DMS153 treated with DMSO at 0.1 percent for 48 hours (cell line): ENCODE measurements at regions not wholly inside any gene's neighbourhood (a gene's known extent, or its start where the extent isn't known, plus 50 kb on each side); places are given as distances from the start of the nearest gene placed in this dataset.
"Not testable (repeated sequence)": the region's sequence is repeated elsewhere in the genome, so short reads cannot be mapped to it uniquely, and the experiment has no call there.

Source experiments
- DNase-seq: peaks from one replicate; lab custom pipeline; 2025; ENCODE audit not compliant: unreplicated experiment; lab: John Stamatoyannopoulos, UW

DNA sequence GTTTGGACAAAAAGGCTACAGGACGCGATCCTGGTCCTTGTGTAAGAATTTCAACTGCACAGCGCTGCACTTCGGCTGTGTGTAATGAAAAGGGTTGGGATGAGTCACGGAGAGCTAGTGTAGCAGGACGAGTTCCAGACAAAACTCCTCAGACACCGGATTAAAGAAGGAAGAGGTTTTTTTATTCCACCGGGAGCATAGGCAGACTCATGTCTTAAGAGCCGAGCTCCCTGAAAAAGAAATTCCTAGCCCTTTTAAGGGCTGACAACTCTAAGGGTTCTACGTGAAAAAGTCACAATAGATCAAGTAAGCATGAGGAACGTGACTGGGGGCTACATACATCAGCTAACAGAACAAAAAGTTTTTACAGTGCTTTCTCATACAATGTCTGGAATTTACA, 54.8 kb upstream of the FAM90A1 start:
- DNase-seq: not testable (repeated sequence)

DNA sequence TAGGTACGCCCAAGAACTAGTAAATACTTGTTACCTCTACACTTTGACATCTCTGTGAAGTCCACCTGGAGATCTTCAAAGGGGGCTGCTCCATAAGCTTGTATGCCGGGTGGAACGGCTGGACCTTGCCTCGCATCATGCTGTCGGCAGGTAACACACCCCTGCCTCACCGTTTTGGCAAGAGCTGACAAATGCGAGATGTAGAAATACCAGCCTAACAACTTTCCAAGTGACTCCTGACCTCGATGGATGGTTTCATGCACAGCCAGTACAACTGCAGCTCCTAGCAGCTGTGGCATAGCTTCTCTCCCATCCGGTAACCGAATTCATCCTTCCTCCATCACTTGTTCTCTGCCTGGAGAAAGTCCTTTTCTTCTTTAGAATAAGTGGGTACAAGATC, 58.3 kb upstream of the FAM90A1 start:
- not testable (repeated sequence) for DNase-seq

DNA sequence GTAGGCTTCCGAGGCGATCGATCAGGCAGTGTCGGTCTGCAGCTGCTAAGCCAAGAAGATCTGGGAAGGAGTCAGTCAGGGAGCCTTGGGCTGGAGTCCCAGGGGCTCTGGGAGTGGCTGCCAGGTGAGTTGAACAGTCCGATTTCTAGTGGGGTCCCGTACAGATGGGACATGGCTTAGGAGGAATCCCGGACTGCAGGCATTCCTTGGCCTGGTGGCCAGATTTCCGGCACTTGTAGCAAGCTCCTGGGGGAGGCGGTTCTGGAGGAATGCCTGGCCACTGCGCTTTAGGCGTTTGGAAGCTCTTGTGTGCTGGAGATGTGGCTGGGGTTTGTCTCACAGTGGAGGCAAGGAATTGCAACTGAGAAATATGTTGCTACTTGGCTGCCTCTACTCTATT, 64.3 kb upstream of the FAM90A1 start:
- DNase-seq: not testable (repeated sequence)

DNA sequence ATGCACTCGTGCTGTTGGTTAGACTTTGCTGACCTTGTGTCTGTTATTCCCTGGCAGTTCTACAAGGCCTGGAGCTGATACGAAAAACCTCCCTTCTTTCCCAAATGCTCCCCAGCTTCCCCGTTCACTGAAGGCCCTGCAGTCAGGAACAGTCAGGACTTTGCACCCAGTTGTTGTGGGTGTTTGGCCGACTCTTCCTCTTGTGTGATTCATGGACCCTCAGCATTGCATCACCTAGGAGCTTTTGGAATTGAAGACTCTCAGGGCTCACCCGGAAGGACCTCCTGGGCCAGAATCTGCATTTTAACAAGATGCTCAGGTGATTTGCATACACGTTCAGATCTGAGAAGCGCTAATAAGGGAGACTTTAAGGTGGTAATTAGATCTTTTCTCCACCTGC, 67.2 kb upstream of the FAM90A1 start:
- DNase-seq: not testable (repeated sequence)

DNA sequence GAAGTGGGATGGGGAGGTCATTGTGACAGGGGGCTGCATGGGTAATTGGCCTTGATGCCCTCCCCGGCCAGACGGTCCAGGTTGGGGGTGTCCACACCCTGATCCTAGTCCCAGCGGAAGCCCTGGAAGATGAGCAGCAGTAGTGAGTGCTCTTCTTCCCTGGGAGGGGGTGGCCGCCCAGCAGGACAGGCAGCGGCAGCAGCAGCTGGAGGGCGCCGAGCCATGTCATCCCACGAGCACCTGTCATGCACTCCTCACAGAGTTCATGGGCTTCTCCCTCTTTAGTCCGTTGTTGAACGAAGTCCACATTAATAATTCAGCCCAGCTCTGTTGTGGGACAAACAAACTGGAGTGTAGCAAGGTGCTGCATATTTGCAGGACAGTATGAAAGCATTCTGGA, 81.2 kb upstream of the FAM90A1 start:
- DNase-seq: not testable (repeated sequence)

DNA sequence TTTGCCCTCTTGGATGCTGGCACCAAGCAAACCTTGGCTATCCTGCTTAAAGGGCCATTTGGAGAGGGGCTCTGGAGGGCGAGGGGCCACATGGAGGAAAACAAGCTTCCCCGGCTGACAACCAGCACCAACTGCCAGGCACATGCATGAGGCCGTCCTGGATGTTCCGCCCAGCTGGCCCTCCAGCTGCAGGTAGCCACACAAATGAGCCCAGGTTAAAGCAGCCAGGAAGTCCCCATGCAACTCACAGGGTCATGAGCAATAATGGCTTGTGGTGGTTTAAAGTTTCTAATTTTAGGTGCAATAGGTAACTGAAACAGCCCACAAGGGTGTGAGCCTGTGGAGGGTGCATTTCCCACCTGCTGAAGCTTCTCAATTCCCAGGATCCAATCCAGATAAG, 88.6 kb upstream of the FAM90A1 start:
- not testable (repeated sequence) for DNase-seq

DNA sequence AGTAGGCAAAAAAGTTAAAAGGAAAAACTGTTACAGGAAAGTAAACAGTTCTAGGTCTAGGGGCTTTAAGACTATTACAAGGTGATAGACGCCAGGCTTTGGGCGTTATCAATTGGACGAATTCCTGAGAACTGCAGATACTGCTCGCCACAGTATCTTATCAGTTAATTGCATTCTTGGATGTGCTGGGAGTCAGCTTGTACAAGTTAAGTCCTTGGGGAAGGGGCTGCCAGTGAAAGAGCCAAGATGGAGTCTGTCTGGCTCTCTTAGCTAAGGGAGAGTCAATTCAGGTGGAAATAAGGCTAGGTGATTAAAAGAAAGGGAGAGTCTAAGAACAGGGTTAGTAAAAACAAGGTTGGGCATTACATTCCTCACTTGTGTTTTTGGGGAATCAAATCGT, 90.3 kb upstream of the FAM90A1 start:
- not testable (repeated sequence) for DNase-seq

DNA sequence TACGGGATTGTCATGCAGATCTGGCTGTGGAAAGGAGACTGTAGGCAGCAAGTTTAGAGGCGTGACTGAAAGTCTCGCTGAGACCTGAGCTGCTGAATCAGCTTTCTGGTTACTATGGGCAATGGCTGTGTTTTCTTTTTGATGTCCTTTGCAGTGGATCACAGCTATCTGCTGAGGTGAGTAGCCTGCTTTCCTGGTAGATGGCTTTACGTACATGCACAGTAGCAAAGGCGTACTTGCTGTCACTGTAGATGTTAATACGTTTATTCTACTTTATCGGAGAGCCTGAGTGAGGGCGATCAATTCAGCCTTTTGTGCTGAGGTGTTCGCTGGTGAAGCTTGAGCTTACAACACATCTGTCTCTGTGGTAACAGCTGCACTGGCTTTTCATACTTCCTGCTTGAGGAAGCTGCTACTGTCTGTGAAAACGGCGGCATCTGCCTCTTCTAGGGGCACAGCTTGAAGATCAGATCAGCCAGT, 92.9 kb upstream of the FAM90A1 start:
- DNase-seq: not testable (repeated sequence)

DNA sequence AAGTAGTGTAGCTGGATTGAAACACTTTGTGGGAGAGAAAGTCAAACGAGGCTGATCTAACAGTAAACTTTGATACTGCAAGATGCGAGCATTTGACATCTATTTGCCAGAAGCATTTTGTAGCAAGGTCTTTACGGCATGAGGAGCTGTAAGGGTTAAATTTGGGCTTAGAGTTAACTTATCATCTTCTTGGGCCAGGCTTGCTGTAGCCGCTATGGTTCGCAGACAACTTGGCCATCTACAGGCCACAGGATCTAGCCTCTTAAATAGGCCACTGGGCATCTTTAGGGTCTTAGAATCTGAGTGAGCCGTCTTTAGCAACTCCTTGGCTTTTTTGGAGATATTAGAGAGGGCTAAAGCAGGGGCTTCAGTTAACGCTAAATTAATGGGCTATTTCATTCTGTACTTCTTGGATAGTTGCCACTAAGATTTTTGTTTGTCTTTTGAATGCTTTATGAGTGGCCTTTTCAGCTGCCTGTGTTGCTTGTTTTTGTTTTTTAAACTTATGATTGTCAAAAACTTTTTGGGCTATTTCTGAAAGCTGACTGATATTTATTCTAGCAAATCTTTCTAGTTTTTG, 93.5 kb upstream of the FAM90A1 start:
- not testable (repeated sequence) for DNase-seq

DNA sequence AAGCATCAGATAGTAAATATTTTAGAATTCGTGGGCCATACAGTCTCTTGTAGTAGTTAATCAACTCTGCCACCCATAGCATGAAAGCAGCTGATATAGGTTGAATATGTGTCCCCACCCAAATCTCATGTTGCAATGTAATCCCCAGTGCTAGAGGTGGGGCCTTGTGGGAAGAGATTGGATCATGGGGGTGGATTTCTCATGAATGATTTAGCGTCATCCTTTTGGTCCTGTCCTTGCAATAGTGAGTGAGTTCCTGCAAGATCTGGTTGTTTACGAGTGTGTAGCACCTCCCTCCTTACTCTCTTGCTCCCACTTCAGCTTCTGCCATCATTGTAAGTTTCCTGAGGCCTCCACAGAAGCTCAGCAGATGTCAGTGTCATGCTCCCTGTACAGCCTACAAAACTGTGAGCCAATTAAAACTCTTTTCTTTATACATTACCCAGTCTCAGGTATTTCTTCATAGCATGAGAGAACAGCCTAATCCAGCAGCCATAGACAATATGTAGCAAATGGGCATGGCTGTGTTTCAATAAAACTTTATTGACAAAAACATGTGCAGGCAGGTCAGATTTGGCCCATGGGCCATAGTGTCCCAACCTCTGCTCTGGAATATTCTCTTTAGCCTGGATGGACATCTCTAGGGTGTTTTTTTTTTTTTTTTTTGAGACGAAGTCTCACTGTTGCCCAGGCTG, 97.9 kb upstream of the FAM90A1 start:
- not testable (repeated sequence) for DNase-seq

DNA sequence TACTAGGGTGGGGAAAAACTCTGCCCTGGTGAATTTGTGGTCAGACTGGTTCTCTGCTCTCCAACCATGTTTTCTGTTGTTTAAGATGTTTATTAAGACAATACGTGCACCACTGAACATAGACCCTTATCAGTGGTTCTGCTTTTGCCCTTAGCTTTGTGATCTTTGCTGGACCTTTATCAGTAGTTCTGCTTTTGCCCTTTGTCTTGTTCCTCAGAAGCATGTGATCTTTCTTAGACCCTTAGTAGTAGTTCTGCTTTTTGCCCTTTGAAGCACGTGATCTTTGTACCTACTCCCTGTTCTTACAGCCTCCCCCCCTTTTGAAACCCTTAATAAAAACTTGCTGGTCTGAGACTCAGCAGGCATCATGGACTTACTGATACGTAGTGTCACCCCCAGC, 101.4 kb upstream of the FAM90A1 start:
- DNase-seq: not testable (repeated sequence)

DNA sequence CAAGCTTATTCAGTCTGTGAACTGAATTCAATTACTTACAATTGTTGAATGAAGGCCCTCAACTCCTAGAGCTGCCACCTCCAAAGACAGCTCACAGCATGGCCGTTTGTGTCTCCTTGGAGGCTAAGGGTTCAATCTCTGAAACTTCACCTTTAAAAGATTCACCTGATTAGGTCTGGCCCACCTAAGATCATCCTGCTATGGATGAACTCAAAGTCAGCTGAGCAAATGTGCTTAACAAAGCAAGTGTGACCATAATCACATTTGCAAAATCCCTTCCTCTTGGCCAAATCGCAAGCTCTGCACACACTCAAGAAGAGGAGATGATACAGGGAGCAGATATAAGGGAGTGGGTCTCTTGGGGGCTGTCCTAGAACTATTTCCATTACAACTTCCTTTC, 105.0 kb upstream of the FAM90A1 start:
- DNase-seq: not testable (repeated sequence)

DNA sequence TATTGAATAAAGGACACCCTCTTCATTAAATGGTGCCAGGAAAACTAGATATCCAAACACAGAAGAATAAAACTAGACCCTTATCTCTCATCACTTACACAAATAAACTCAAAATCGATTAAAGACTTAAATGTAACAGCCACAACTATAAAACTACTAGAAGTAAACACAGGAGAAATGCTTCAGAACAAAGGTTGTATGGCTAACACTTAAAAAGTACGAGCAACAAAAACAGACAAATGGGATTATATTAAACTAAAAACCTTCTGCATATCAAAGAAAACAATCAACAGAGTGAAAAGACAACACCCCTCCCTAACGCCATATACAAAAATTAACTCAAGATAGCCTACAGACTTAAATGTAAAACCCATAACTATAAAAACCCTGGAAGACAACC, 104.7 kb upstream of the CLEC6A start:
- DNase-seq: not testable (repeated sequence)

DNA sequence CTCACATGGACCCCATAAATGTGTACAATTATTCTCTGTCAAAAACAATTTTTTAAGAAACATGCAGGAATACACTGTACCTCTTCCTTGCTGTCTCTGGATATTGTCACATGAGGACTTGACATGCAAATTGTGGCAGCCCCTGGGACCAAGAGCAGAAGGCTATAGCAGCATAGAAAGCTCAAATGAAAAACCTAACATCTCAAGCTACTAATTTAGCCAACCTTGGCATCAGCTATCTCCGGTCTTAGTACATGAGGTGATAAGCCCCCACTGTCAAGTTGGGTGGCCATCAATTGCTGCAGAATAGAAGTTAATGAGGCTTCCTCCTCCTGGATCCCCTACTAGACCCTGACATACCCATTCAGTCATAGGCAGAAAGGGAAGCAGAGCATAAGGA, 101.0 kb upstream of the CLEC6A start:
- not testable (repeated sequence) for DNase-seq

DNA sequence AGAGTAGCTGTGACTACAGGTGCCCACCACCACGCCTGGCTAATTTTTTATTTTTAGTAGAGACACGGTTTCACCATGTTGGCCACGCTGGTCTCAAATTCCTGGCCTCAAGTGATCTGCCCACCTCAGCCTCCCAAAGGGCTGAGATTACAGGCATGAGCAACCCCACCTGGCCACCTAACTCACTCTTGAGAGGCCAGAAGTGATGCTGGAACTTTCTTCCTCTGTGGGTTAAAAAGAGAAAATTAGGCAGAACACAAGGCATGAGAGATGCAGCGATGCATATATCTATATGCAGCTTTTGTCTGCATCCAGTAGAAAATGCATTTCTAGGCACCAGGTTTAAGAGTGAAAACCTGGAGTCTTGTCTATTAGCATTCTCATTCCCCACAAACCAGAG, 100.2 kb upstream of the CLEC6A start:
- not testable (repeated sequence) for DNase-seq

DNA sequence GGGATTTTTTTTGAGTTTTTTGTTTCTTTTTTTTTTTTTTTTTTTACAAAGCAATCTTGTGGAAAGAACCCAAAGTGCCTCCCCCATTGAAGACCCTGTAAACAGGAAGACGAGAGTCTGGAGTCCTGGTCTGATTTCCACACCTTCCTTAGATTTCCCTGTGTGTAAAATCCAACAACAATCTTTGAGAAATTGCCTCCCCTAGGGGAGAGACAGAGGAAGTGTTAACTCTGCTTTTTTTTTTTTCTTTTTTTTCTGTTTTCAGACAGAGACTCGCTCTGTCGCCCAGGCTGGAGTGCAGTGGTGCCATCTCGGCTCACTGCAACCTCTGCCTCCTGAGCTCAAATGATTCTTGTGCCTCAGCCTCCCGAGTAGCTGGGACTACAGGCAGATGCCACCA, 82.0 kb upstream of the CLEC6A start:
- DNase-seq: not testable (repeated sequence)

DNA sequence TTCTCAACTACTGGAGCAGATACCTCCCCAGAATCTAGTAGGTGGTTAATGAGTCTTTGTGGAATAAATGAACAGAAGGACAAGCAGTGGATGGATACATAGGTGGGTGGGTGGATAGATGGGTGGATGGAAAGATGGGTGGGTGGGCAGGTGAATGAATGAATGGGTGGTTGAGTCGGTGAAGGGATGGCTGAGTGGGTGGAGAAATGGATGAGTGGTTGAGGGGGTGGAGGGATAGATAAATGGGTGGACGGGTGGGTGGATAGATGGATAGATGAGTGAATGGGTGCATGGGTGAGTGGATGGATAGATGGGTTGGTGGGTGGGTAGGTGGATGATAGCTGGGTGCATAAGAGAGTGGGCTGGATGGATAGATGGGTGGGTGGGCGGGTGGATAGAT, 80.6 kb upstream of the CLEC6A start:
- DNase-seq: not testable (repeated sequence)

DNA sequence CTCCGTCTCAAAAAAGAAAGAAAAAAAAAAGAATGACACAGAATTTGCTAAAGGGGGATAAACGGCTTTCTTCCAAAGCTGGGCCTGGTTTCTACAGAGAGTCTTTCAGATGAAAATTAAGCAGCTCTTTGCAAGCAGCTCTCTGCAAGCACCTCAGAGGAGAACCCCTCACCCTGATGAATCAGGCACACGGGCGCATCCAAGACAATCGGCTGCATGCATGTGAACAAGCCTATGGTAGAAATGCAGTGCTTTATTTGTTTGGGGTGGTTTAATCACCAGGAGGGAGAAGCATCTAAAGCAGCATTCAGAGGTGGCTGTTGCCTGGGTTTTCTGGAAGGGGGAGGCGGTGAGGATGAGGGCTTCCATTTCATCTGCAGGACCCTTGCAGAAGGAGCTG, 78.0 kb upstream of the CLEC6A start:
- not testable (repeated sequence) for DNase-seq

DNA sequence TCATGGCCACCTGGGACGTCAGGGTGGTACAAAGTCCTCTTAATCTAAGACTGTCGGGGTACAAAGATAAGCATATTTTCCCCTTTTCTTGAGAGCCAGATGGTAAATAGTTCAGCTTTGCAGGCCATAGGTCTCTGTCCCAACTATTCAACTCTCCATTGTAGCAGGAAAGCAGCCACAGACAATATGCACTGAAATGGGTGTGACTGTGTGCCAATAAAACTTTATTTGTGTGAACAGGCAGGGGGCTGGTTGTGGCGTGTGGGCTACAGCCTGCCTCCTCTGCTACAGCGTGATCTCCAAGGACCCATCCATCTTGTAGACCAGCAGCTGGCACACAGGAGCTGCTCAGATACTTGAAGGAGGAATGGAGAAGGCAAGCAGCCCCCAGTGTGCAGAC, 73.2 kb upstream of the CLEC6A start:
- DNase-seq: not testable (repeated sequence)

DNA sequence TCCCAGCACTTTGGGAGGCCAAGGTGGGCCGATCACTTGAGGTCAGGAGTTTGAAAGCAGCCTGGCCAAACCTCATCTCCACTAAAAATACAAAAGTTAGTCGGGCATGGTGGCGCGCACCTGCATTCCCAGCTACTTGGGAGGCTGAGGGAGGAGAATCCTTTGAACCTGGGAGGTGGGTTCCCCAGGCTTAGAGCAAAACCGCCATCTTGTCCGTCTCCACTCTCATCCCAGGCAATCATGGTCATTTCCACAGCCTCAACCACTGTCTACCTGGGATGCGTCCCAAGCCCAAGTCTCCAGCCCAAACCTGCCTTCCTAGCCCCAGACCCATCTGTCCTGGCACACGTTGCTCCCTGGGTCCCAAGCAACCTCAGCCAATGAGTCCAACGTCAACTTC, 71.1 kb upstream of the CLEC6A start:
- not testable (repeated sequence) for DNase-seq

DNA sequence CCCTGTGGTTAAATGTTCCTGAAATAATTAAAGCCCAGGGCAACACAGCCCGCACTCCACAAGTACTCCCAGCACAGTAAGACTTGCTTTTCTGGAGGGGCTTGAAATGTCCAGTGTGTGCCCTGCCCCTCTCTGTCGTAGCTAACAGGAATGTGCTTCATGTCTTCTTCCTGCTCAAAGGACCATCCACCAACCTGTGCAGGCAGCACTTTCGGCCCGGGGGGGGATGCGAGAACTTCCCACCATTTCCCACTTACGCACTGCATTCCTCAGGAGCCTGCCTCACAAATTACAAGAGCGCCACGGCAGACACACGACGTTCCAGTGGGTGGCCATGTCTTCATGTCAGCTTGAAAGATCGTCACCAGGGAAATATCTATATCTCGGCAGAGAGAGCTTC, 70.3 kb upstream of the CLEC6A start:
- DNase-seq: not testable (repeated sequence)

DNA sequence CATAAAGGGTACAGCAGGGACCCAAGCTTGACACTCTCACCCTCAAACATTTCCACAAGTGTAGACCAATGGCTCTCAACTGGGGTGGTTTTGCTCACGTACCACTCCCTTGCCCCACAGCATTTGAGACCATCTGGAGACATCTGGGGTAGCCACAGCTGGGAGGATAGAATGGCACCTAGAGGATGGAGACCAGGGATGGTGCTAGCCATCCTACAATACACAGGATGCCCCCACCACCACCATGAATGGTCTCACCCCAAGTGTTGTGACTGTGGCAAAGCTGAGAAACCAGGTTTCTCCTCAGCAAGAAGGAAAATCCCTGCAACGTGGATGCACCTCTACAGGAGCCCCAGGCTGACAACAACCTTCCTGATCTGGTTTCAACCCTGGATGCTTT, 69.1 kb upstream of the CLEC6A start:
- DNase-seq: not testable (repeated sequence)

DNA sequence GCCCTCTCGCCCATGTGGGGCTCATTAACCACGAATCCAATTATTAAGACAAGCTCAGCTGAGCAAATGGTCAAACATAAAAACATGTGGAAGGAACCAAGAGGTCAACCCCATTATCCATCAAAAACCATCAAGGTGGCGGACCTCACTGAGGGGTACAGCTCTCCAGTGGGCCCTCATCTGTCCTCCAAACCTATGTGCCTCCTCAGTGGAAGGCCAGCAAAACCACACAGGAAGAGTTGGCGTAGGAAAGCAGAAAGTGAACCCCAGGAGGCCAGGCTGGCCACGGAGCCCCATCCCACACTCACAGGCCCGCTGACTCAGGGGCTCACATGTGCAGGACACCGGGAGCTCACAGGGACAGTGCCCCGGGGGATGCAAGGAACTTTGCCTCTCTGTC, 66.5 kb upstream of the CLEC6A start:
- DNase-seq: not testable (repeated sequence)
